GM19025 (cell line): ENCODE measurements at regions not wholly inside any gene's neighbourhood (a gene's known extent, or its start where the extent isn't known, plus 50 kb on each side); places are given as distances from the start of the nearest gene placed in this dataset.
"Not testable (repeated sequence)": the region's sequence is repeated elsewhere in the genome, so short reads cannot be mapped to it uniquely, and the experiment has no call there.

Experiments used
- ATAC-seq: cut with Tn5 transposase; IDR thresholded peaks from one replicate; pipeline ENCODE4 v1.9.1; 2021; ENCODE audit warnings: mild to moderate bottlenecking, low read depth, moderate library complexity; ENCODE audit not compliant: unreplicated experiment

DNA sequence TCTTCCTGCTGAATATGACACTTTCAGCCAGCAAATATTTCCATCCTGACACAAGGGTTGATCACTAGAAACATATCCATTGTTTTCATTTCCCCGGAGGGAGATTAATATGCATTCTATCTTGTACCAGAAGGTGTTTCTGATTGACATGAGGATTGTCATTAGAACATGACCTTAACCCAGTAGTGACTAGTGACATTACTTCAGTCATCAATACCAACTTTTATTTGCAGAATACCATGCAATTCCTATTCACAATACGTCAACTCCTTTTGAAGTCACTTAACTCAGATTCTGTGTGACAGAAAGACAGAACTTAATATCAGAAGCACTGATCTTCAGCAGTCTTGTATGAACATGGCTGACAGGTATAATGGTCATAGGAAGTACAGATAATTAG lies 1108.9 kb upstream of the CRIM1 start:
- ATAC-seq: no peak

DNA sequence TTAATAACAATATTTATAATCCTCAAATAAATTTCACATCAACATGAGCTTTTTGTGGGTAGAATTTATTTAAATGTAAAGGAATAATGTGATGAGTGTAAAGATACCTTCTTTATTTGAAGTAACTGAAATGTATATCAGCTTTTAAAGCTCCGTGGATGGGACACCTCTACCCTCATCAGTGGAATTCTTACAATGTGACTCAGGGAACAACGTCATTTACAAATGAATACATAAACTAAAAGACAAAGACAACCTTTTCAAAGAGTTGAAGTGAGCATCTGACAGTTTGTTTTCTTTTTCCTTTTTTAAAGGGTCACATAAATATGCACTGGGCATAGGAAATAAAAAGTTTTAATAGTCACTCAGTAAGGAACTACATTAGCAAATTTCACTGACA lies 1127.0 kb upstream of the CRIM1 start:
- no peak for ATAC-seq

DNA sequence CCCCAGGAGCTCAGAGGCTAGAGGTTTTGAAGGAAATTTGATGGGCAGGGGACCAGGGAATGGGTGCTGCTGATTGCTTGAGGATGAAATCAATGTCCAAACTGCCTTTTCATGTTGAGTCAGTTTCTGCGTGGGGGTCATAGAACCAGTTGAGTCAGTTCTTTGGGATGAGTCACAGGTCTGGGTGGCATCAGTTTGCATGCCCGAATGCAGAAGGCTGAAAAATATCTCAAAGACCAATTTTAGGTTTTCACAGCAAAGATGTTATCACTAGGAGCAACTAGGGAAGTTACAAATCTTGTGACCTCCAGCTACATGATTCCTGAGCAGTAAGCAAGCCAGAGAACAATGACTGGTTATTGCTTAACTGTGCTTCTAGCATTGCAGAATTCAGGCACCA lies 1135.1 kb upstream of the CRIM1 start:
- ATAC-seq: no peak

DNA sequence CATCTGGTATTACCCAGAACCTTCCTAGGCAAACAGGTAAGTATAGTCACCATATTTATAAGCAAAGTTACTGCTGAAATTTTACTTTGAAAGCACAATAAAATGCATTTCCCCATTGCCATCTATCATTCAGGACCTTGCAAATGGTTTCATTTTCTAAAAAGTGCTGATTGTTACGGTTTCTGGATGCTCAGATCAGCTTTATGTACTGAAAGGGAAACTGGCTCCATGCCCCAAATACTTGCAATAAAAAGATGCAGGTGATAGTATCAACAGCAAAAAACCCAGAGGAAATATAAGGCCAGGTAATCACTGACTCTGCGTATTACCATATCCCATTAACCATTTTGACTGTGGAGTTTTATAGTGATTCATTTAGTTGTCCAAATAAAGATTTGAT lies 1150.7 kb upstream of the CRIM1 start:
- ATAC-seq: no peak

DNA sequence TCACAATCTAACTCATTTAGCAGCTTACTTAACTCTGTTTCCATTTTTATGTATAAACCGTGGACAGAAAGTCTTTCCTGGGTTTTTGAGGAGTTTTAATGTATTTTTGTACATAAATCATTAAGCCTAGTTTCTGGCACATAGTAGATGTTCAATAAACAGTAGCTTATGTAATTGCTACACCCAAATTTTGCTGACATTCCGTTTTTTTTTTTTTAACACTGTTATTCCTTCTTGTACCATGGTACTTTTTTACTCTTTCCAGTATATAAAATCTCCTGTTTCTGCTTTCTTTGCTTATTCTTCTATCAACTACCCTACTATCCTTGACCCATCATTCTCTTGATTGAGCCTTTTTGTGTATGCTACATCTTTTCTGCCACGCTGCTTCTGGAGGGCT lies 1151.3 kb upstream of the CRIM1 start:
- no peak for ATAC-seq

DNA sequence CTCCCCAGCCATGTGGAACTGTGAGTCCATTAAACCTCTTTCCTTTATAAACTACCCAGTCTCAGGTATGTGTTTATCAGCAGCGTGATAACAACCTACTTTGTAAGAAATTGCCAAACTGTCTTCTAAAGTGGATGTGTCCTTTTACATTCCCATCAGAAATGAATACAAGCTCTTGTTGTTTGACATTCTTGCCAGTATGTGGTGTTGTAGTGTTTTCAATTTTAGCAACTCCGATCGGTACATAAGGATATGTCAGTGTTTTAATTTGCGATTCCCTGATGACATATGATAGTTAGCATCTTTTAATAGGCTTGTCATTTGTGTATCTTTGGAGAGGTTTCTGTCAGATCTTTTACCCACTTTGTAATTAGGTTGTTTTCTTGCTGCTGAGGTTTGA lies 1156.3 kb upstream of the CRIM1 start:
- no peak for ATAC-seq

DNA sequence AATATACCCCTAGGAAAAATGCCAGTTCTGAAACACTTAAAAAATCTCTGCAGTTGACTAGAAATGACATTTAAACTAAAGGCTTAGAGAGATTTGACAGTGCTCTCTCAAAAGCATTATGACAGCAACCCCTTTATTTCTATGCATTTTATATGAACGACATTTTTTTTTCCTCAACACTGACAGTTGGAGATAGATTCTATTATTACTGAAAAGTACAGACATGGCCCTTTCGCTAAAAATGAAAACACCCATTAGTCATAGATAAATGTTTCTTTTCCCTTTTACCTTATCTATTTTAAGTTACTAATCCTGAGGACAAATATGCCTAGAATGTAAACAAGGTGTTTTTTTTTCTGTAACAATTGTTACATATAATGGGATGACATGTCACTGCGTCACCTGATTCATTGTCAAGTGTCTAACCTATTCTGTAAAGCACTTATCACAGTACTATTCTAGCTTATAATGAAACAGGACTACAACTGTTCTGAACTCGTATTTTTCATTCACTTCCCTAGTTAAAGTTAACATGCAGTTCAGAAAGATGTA lies 1169.6 kb upstream of the CRIM1 start:
- ATAC-seq: no peak

DNA sequence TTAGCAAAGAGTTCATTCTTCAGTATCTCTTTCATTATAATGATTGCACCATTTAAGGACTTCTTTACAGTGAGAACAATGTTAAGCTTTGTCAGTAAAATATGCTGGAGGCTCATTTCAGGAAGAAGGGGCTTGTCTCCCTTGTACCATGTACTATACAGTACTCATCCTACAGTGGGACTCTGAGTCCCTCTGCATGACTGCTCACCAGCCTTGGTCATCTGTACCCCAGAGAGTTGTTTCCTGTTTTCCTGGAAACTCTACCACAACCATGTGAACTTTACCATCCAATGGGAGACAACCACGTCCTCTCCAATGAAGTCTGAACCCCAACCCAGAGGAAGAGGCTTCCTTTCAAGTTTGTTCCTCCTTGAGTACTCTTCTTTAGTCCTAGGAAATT lies 1171.1 kb upstream of the CRIM1 start:
- ATAC-seq: no peak

DNA sequence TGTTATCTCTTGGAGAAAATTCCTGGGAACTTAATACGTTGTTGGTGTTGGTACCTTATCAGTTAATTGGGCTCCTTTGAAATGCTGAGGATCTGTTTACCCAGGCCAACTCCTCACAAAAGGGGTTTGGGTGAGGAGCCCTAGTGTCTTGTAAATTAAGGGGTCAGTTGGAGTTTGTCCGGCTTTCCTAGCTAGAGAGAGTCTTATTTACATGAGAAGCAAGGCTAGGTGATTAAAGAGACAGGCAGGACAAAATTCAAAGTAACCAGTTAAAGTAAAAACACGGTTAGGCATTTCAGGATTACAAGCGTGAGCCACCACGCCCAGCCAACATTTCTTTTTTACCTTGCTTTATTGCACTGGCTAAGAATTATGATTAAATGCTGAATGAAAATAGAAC lies 1178.9 kb upstream of the CRIM1 start:
- not testable (repeated sequence) for ATAC-seq

DNA sequence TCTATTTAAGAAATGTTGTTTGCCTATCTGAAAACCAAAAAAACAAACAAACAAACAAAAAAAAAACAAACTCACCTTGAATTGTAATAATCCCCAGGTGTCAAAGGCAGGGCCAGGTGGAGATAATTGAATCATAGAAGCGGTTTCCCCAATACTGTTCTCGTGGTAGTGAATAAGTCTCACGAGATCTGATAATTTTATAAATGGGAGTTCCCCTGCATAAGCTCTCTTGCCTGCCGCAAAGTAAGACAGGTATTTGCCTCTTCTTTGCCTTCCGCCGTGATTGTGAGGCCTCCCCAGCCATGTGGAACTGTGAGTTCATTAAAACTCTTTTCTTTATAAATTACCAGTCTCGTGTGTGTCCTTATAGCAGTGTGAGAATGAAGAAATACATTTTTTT lies 1180.7 kb upstream of the CRIM1 start:
- no peak for ATAC-seq

DNA sequence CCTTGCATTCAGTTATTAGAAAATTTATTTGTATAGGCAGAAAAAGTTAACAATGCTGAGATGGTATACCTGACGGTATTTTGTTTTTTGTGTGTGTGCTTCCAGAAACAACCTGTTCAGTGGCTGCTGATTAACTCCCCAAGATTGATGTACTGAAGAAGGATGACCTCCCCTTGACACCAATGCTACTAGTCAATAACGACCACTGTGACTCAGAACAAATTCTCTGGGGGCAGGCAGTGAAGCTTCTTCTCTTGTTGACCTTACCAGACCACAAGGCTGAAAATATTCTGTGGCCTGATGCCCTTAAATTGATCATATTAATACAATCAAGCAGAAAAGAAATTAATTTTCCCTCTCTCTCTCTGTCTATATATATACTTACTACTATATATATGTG lies 1182.9 kb upstream of the CRIM1 start:
- no peak for ATAC-seq

DNA sequence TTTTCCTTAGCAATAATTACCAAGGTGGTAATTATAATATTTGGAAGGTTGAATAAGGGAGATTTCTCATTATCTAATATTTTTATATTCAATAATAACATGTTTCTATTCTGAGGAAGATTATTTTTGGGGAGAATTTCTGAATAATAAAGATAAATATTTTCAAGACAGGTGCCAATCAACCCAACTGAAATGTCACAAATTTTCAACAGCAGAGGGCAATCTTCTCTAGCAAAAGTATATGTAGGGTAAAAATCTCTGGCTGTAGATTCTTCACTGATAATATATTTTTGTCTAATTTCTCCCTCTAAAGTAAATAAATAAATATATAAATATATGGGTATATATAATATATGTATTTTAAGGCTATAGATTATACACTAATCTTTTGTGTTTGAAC lies 1187.2 kb upstream of the CRIM1 start:
- ATAC-seq: no peak

DNA sequence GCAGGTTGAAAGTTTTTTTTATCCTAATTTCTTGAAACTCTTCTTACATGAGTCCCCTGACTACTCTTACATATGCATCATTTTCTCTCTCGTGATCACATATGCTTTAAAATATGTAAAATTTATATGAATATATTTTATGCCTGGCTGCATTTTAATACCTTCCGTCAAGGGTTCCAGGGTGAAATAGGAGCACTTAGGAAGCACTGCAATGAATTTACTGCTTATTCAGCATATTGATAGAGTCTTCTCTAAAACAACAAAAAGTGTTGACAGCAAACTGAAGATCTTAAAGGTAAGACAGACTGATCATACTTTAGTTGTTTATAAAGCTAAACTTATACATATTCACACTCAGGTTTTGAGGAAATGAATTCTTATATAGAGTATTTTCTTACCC lies 1191.6 kb upstream of the CRIM1 start:
- no peak for ATAC-seq

DNA sequence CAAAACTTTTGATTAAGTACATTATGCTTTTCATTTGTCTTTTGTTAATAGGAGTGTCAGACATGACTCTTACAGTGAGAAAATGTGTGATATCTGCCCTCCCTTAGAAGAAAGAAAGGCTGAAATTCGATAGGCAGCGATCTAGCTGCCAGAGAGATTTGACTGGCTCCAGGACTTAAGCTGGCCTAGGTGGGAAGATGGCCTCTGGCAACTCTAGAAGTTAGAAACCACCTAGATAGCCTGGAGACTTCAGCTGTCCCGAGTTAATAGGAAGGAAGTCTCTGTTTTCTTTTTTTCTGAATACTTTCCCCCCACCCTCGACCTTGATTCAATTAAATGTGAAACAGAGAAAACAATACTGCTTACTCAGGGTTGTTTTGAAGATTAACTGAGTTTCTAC lies 1194.7 kb upstream of the CRIM1 start:
- ATAC-seq: no peak

DNA sequence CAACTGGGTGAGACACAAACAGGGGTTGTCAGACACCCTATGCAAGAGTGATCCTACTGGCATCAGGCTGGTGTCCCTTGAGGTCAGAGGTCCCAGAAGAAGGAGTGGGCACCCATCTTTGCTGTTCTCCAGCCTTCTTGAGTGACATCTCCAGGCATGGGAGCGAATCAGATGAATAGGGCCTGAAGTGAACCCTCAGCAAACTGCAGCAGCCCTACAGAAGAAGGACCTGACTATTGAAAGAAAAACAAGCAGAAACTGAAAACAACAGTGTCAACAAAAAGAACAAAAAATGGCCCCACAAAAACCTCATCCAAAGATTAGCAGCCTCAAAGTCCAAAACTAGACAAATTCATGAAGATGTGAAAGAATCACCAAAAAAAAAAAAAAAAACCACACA lies 1229.7 kb upstream of the CRIM1 start:
- ATAC-seq: no peak

DNA sequence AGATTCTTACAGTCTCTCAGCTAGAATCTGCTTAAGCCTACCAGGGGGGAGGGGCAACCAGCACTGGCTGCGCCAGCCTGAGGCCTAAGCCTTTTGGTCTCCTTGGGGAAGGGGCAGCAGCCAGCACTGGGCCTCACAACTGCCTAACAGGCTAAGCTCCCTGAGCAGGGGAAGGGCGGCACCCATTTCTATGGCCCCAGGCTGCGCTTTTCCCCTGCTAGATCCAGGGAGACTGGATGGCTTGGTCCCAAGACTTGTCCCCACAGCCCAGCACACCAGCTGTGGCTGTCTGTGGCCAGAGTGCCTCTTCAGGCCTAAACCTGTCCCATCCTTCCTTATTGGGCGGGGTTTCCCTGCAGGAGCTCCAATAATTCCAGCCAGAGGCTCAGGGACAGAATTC lies 1230.3 kb upstream of the CRIM1 start:
- ATAC-seq: no peak

DNA sequence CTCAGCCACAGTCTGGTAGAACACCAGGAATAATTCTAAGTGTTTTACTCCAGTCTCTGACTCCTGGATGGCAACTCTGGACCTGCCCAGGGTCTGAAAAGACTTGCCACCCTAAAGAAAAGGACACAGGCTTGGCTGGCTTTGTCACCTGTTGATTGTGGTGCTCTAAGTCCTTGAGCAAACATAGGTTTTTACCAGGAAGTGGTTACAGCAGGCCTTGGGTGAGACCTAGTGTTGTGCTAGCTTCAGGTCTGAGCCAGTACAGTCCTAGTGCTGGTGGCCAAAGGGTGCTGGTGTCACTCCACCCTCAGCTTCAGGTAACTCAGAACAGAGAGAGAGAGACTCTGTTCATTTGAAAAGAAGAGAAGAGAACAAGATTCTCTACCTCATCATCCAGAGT lies 1239.4 kb upstream of the CRIM1 start:
- ATAC-seq: no peak

DNA sequence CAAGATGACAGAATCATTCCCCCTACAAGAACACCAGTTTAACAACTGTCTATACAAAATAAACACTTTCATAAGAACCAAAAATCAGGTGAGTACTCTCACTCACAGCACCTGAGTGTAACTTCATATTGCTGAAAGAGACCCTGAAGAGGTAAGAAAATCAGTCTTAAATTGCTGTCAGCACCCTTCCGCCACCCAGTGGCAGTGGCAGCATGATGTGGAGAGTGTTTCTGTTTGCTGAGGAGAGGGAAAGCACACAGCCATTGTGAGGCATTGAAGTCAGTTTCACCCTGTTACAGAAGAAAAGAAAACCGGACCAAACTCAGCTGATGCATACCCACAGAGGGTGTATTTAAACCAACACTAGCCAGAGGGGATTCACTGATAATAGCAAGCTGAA lies 1240.8 kb upstream of the CRIM1 start:
- ATAC-seq: no peak

DNA sequence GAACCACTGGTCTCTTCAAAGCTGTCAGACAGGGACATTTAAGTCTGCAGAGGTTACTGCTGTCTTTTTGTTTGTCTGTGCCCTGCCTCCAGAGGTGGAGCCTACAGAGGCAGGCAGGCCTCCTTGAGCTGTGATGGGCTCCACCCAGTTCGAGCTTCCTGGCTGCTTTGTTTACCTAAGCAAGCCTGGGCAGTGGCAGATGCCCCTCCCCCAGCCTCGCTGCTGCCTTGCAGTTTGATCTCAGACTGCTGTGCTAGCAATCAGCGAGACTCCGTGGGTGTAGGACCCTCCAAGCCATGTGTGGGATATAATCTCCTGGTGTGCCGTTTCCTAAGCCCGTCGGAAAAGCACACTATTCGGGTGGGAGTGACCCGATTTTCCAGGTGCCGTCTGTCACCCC lies 1243.2 kb upstream of the CRIM1 start:
- ATAC-seq: not testable (repeated sequence)

DNA sequence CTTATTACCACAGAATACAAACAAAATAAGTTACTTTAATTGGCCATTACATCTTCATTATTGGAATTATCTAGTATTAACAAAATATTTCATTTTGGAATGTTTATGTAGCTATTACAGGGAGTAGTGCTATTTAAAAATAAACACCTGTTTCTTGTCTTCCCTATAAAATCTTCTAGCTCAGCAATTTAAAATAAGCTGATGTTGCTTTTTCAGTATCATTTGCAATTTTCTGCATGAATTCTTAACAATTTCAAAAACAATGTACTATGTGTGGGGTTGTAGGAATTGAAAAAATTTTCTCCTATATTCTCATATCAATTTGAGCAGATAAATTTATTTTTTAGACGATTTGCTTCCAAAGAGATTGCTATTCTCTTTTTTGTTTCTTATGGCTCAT lies 1251.3 kb upstream of the CRIM1 start:
- no peak for ATAC-seq

DNA sequence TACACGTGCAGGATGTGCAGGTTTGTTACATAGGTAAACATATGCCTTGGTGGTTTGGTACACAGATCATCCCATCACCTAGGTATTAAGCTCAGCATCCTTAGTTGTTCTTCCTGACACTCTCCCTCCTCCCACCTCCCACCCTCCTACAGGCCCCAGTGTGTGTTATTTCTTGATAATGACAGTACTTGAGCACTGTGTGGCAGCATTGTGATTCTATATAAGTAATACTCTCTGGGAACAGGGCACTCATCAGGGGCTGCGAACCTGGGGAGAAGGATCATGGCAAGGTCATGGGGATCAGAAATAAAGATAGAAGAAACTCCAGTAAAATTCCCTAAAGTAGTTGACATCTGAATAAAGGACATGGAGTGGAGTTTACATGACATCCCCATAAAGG lies 1256.2 kb upstream of the CRIM1 start:
- no peak for ATAC-seq

DNA sequence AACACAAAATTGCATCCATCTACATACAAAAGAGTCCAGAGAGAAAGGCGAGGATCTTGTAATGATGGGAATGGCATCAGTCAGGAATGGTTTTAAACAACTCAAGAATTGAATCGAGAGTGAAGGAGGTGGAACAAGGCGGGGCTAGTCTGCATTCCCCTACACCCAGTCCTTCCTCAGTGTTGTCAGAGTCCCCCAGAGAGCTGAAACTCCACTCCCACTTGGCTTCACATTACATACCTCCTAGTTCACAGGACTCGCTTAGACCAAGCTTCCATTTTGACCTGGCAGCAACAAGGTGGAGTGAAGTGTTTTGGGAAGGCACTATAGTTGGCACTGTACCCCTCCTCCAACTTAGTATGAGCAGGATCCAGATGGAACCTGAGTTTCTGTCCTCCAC lies 1273.5 kb upstream of the CRIM1 start:
- ATAC-seq: no peak

DNA sequence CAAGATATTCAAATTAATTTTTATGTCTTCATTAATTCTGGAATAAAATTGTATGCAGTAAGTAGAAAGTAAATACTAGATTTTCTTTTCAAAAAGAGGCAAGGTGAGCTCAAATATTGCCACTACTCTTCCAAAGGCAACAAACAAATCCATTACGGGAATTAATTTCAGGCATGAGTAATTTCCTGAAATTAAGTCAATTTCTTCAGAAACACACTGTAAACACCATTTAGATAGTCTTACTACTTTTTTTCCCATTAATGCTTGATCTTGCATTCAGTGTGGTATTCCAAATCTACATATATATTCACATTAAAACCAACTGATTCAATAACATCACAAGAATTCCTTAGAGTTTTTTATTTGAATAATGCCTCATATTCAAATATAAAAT lies 1274.0 kb upstream of the CRIM1 start:
- ATAC-seq: no peak
